WTC11 (cell line): ENCODE measurements at regions not wholly inside any gene's neighbourhood (a gene's known extent, or its start where the extent isn't known, plus 50 kb on each side); places are given as distances from the start of the nearest gene placed in this dataset.

Source experiments
- ATAC-seq: fragments of 200-7000 bp; cut with Tn5 transposase; 2 replicates; pipeline ENCODE4 v1.10.0; 2021; ENCODE audit warnings: mild to moderate bottlenecking, moderate library complexity
- CTCF ChIA-PET: fragments of 300-600 bp; sonication (Branson Sonifier 250); formaldehyde crosslinking; loops from one replicate; lab custom pipeline; 2021; ENCODE audit warnings: antibody characterized with exemption; lab: Charles Lee
- POLR2A ChIA-PET: fragments of 350-600 bp; sonication (Branson Sonifier 250); formaldehyde crosslinking; loops from one replicate; lab custom pipeline; 2021; ENCODE audit warnings: antibody characterized with exemption; lab: Charles Lee
- DNase-seq: peaks from one replicate; pipeline ENCODE4 v3.0.0; 2021; ENCODE audit warnings: low spot score
- H3K27ac Mint-ChIP-seq: 2 replicates; pipeline ENCODE4 v1.8.0; 2021; ENCODE audit warnings: mixed read lengths
- H3K27me3 Mint-ChIP-seq: 2 replicates; pipeline ENCODE4 v1.8.0; 2021; ENCODE audit warnings: low read depth, mild to moderate bottlenecking, moderate library complexity, mixed read lengths
- H3K36me3 Mint-ChIP-seq: 2 replicates; pipeline ENCODE4 v1.8.0; 2021; ENCODE audit warnings: mixed read lengths
- H3K4me1 Mint-ChIP-seq: 2 replicates; pipeline ENCODE4 v1.8.0; 2022; ENCODE audit warnings: mixed read lengths
- H3K4me3 Mint-ChIP-seq: 2 replicates; pipeline ENCODE4 v1.8.0; 2021; ENCODE audit warnings: mild to moderate bottlenecking, moderate library complexity, mixed read lengths
- H3K9me3 Mint-ChIP-seq: 2 replicates; pipeline ENCODE4 v1.8.0; 2021; ENCODE audit warnings: mixed read lengths
- ELF4 ChIP-seq: sonication (generic); formaldehyde crosslinking; IDR thresholded peaks from 2 replicates; pipeline ENCODE4 v1.8.1; 2022; ENCODE audit warnings: low read depth, mild to moderate bottlenecking, moderate library complexity, missing genetic modification reagents
- EMX1 ChIP-seq: fragments of 250-450 bp; sonication (Bioruptor Pico); IDR thresholded peaks from 2 replicates; pipeline ENCODE4 v1.8.0; 2021; ENCODE audit warnings: mild to moderate bottlenecking
- FOXP1 ChIP-seq: sonication (generic); formaldehyde crosslinking; IDR thresholded peaks from 2 replicates; pipeline ENCODE4 v1.8.0; 2022; ENCODE audit warnings: missing genetic modification reagents, mild to moderate bottlenecking, moderate library complexity, borderline replicate concordance
- GRHL2 ChIP-seq: fragments of 250-450 bp; sonication (Bioruptor Pico); IDR thresholded peaks from 2 replicates; pipeline ENCODE4 v1.8.0; 2022; ENCODE audit warnings: mild to moderate bottlenecking, moderate library complexity; ENCODE audit not compliant: insufficient replicate concordance, severe bottlenecking
- MXD4 ChIP-seq: fragments of 250-450 bp; sonication (Bioruptor Pico); IDR thresholded peaks from 2 replicates; pipeline ENCODE4 v1.8.0; 2021; ENCODE audit warnings: mild to moderate bottlenecking, moderate library complexity, borderline replicate concordance
- NFATC4 ChIP-seq: fragments of 250-450 bp; sonication (Bioruptor Pico); IDR thresholded peaks from 2 replicates; pipeline ENCODE4 v1.9.0; 2021; ENCODE audit warnings: mild to moderate bottlenecking
- PRRX2 ChIP-seq: fragments of 250-450 bp; sonication (Bioruptor Pico); IDR thresholded peaks from 2 replicates; pipeline ENCODE4 v1.8.0; 2021; ENCODE audit warnings: mild to moderate bottlenecking
- RELA ChIP-seq: sonication (generic); formaldehyde crosslinking; IDR thresholded peaks from 2 replicates; pipeline ENCODE4 v1.8.1; 2022; ENCODE audit warnings: missing genetic modification reagents, mild to moderate bottlenecking, borderline replicate concordance
- STAT6 ChIP-seq: sonication (generic); formaldehyde crosslinking; conservative IDR thresholded peaks from 2 replicates; pipeline ENCODE4 v1.8.1; 2023; ENCODE audit warnings: mild to moderate bottlenecking, low read depth, missing genetic modification reagents, moderate library complexity
- TEAD1 ChIP-seq: sonication (generic); formaldehyde crosslinking; IDR thresholded peaks from 2 replicates; pipeline ENCODE4 v1.8.0; 2022; ENCODE audit warnings: mild to moderate bottlenecking, missing genetic modification reagents
- ZBTB21 ChIP-seq: sonication (generic); formaldehyde crosslinking; IDR thresholded peaks from 2 replicates; pipeline ENCODE4 v1.8.1; 2023; ENCODE audit warnings: mild to moderate bottlenecking, missing genetic modification reagents, borderline replicate concordance
- ZNF232 ChIP-seq: sonication (generic); formaldehyde crosslinking; IDR thresholded peaks from 2 replicates; pipeline ENCODE4 v1.8.0; 2022; ENCODE audit warnings: mild to moderate bottlenecking, missing genetic modification reagents
- ZNF416 ChIP-seq: fragments of 250-450 bp; sonication (Bioruptor Pico); IDR thresholded peaks from 2 replicates; pipeline ENCODE4 v1.9.0; 2021; ENCODE audit warnings: mild to moderate bottlenecking, inconsistent platforms
- TF ChIP-seq, protein P1 (sequence below): fragments of 250-450 bp; sonication (Bioruptor Pico); IDR thresholded peaks from 2 replicates; pipeline ENCODE4 v1.8.0; 2021; ENCODE audit warnings: mild to moderate bottlenecking

DNA sequence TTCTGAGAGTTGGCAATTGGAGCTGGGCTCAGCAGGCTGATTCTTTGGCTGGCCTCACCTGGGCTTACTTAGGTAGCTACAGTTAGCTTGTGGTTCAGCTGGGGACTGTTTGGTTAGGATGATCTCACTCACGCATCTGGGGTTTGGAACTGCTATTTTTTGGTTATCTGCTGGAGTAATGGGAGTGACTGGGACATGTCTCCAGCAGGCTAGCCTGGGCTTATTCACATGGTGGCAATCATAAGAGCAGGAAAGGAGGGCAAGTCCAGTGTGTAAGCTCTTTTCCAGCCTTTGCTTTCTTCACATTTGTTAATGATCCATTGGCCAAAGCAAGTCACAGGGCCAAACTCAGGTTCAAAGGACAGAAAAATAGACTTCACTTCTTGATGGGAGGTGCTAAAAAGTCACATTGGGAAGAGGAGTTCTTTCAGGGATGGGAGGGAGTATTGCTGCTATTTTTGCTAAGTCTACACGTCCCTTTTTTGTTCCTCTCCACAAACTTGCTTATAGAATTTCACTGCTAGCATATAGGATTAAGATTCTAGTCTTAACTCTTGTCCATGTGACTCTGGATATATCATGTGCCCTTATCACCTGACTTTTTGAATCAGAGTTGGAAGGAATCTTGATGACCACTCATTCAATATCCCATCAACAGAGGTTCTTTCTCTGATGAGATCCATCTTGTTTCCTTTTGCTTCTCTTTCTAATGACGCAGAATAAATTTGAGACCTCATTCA, 174.0 kb downstream of the ZFP36L2 start:
- CTCF ChIA-PET = no interaction called here
- TF ChIP-seq GRHL2 = no peak
- TF ChIP-seq, all 79 proteins: peak for 0
- ATAC-seq (no peak), DNase-seq (no peak)
- Mint-ChIP-seq H3K9me3 (no peaks in the 10 kb centered on the region), H3K27me3 (no peaks in the 10 kb centered on the region), H3K4me3 (no peak overlapping the region), H3K27ac (no peak overlapping the region), H3K36me3 (no peaks in the 10 kb centered on the region), H3K4me1 (peaks cover 11% of the 10 kb centered on the region)
- POLR2A ChIA-PET = no interaction called here

DNA sequence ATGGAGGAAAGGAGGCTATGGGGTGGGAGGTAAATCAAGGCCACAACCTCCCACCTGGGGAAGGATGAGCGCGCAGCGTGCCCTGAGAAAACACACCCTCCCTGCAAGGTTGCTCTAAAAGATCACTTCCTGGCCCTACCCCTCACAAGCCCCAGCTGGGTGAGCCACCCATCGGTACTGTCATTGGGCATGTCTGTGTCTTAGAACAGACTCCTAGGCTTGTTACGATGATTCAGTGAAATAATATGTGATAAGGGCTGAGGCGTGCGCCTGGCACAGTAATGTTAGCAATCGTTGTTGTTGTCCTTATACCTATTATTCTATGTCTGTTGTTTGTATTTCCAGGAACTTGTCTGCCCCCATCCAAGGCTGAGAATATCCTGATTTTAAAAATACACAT, 175.1 kb downstream of the ZFP36L2 start:
- DNase-seq = no peak
- Mint-ChIP-seq H3K4me1 (peaks cover 18% of the 10 kb centered on the region), H3K27ac (no peak overlapping the region), H3K27me3 (no peaks in the 10 kb centered on the region)
- TF ChIP-seq GRHL2 = no peak
- TF ChIP-seq ZNF232 (CRISPR knock-in tag) = no peak
- no peak for TF ChIP-seq ELF4 (CRISPR knock-in tag)
- no peak for TF ChIP-seq FOXP1 (CRISPR knock-in tag)
- TF ChIP-seq RELA (CRISPR knock-in tag) = no peak
- no peak for TF ChIP-seq STAT6 (CRISPR knock-in tag)
- no peak for TF ChIP-seq ZNF416 (CRISPR knock-in tag)
- TF ChIP-seq MXD4 (CRISPR knock-in tag) = no peak
- no peak for TF ChIP-seq TEAD1
- no peak for TF ChIP-seq EMX1 (CRISPR knock-in tag)
- TF ChIP-seq ZBTB21 (CRISPR knock-in tag) = no peak
- TF ChIP-seq, protein P1, sequence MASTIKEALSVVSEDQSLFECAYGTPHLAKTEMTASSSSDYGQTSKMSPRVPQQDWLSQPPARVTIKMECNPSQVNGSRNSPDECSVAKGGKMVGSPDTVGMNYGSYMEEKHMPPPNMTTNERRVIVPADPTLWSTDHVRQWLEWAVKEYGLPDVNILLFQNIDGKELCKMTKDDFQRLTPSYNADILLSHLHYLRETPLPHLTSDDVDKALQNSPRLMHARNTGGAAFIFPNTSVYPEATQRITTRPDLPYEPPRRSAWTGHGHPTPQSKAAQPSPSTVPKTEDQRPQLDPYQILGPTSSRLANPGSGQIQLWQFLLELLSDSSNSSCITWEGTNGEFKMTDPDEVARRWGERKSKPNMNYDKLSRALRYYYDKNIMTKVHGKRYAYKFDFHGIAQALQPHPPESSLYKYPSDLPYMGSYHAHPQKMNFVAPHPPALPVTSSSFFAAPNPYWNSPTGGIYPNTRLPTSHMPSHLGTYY = no peak
- TF ChIP-seq, all 79 proteins: peak for 0
- ChIA-PET CTCF (interaction anchor here (1.1 kb wide), 2 partner anchors 26 to 50 kb away, joined by 3 read pairs; no protein-coding TSS in a partner anchor), POLR2A (no interaction called here)
- Mint-ChIP-seq H3K4me3 (no peak overlapping the region), H3K9me3 (no peaks in the 10 kb centered on the region), H3K36me3 (no peaks in the 10 kb centered on the region)
- no peak for ATAC-seq

- no peak overlapping the region for H3K4me3 Mint-ChIP-seq
- ATAC-seq (no peak), DNase-seq (peak; percentile 1)
- CTCF ChIA-PET = interaction anchor here (1.1 kb wide), 2 partner anchors 26 to 51 kb away, joined by 3 read pairs; no protein-coding TSS in a partner anchor
- no peak overlapping the region; the same call in 1 of the 2 replicates for H3K27ac Mint-ChIP-seq
- H3K27me3 Mint-ChIP-seq = no peaks in the 10 kb centered on the region
- peaks cover 23% of the 10 kb centered on the region for H3K4me1 Mint-ChIP-seq
- TF ChIP-seq PRRX2 (CRISPR knock-in tag) = no peak
- no peak for TF ChIP-seq NFATC4 (CRISPR knock-in tag)
- no peaks in the 10 kb centered on the region for H3K36me3 Mint-ChIP-seq
- no peaks in the 10 kb centered on the region for H3K9me3 Mint-ChIP-seq
- POLR2A ChIA-PET = no interaction called here
Measured at GRCh38 chr2:43050866-43051265, 175.5 kb downstream of the ZFP36L2 start.
